H1 (cell line): ENCODE measurements at regions not wholly inside any gene's neighbourhood (a gene's known extent, or its start where the extent isn't known, plus 50 kb on each side); places are given as distances from the start of the nearest gene placed in this dataset.
"Not testable (repeated sequence)": the region's sequence is repeated elsewhere in the genome, so short reads cannot be mapped to it uniquely, and the experiment has no call there.

Experiments
- CTCF ChIA-PET: fragments of 300-600 bp; sonication (Branson Sonifier 250); formaldehyde crosslinking; loops from one replicate; lab custom pipeline; 2021; ENCODE audit not compliant: partially characterized antibody; lab: Charles Lee
- POLR2A ChIA-PET: fragments of 300-600 bp; sonication (Branson Sonifier 250); formaldehyde crosslinking; loops from one replicate; lab custom pipeline; 2021; ENCODE audit warnings: inconsistent platforms; ENCODE audit not compliant: partially characterized antibody; lab: Charles Lee
- DNase-seq, 2 experiments: peaks; one replicate each; pipeline versions ENCODE4 v3.0.0 to v3.0.0-alpha.2; 2010 to 2022; ENCODE audit warnings: low spot score in 2 of 2, low read depth in 1 of 2, mixed read lengths in 1 of 2
- FAIRE-seq: peaks from 2 replicates; lab custom pipeline; 2011; peaks lifted over from hg19 to GRCh38; lab: Jason Lieb, UNC
- H2AFZ ChIP-seq: 2 replicates; pipeline ENCODE4 v1.8.1; 2012; ENCODE audit warnings: low read length, inconsistent platforms
- H2AK5ac ChIP-seq: 2 replicates; pipeline ENCODE4 v1.6.1; 2013; ENCODE audit warnings: low read depth, low read length
- H2BK120ac ChIP-seq: replicated peaks from 2 replicates; pipeline ENCODE3; 2013; ENCODE audit warnings: low read depth, low read length, inconsistent platforms
- H2BK12ac ChIP-seq: 2 replicates; pipeline ENCODE4 v1.6.1; 2013; ENCODE audit warnings: low read depth, low read length
- H2BK15ac ChIP-seq: 2 replicates; pipeline ENCODE4 v1.6.1; 2013; ENCODE audit warnings: low read length
- H2BK20ac ChIP-seq: 2 replicates; pipeline ENCODE4 v1.6.1; 2013; ENCODE audit warnings: low read length
- H2BK5ac ChIP-seq: 2 replicates; pipeline ENCODE4 v1.6.1; 2013; ENCODE audit warnings: low read depth, low read length
- H3K14ac ChIP-seq: 2 replicates; pipeline ENCODE4 v1.6.1; 2013; ENCODE audit warnings: inconsistent platforms; ENCODE audit not compliant: insufficient read length
- H3K18ac ChIP-seq: 2 replicates; pipeline ENCODE4 v1.6.1; 2013; ENCODE audit warnings: low read length; ENCODE audit errors: extremely low read depth
- H3K23ac ChIP-seq: 2 replicates; pipeline ENCODE4 v1.6.1; 2013; ENCODE audit warnings: inconsistent platforms; ENCODE audit not compliant: insufficient read length
- H3K23me2 ChIP-seq: 2 replicates; pipeline ENCODE4 v1.6.1; 2013; ENCODE audit warnings: low read depth, low read length
- H3K27ac ChIP-seq: 2 replicates; pipeline ENCODE4 v1.6.1; 2011; ENCODE audit warnings: low read depth, low read length, inconsistent platforms
- H3K27me3 ChIP-seq, 4 experiments: replicated peaks in 1 of 4; 1 replicate in 1 of 4; 2 replicates in 3 of 4; pipeline versions ENCODE4 v1.6.1 to v1.8.1; 2011 to 2013; ENCODE audit warnings: low read length in 3 of 4, mild to moderate bottlenecking in 3 of 4, inconsistent platforms in 2 of 4, mixed read lengths in 2 of 4, moderate library complexity in 1 of 4; ENCODE audit not compliant: control insufficient read depth in 3 of 4, insufficient read depth in 3 of 4; ENCODE audit errors: extremely low read depth in 1 of 4
- H3K36me3 ChIP-seq, 4 experiments: 2 replicates each; pipeline versions ENCODE4 v1.6.1 to v1.8.1; 2011 to 2013; ENCODE audit warnings: mild to moderate bottlenecking in 4 of 4, low read length in 3 of 4, moderate library complexity in 2 of 4, control low read depth in 1 of 4, inconsistent platforms in 1 of 4; ENCODE audit not compliant: insufficient read depth in 4 of 4, control insufficient read depth in 2 of 4
- H3K4ac ChIP-seq: replicated peaks from 2 replicates; pipeline ENCODE3; 2013; ENCODE audit warnings: low read length, low read depth, mixed read lengths, inconsistent platforms; ENCODE audit not compliant: insufficient read length
- H3K4me1 ChIP-seq, 4 experiments: replicated peaks in 1 of 4; 1 replicate in 1 of 4; 2 replicates in 3 of 4; pipeline versions ENCODE4 v1.6.1 to v1.8.1; 2011 to 2013; ENCODE audit warnings: low read length in 3 of 4, inconsistent platforms in 2 of 4, mixed read lengths in 1 of 4; ENCODE audit not compliant: insufficient read depth in 4 of 4, control insufficient read depth in 3 of 4
- H3K4me2 ChIP-seq, 2 experiments: 2 replicates each; pipeline versions ENCODE4 v1.6.1 to v1.8.1; 2011 to 2013; ENCODE audit warnings: low read depth in 2 of 2, low read length in 2 of 2, control low read depth in 1 of 2, inconsistent platforms in 1 of 2, mild to moderate bottlenecking in 1 of 2; ENCODE audit not compliant: insufficient read depth in 1 of 2
- H3K4me3 ChIP-seq, 4 experiments: fragments of 200-600, 300-600 bp in 1 of 4; sonication (generic), shearing (Covaris generic), sonication (Bioruptor Twin) in 1 of 4; 2 replicates each; pipeline versions ENCODE4 v1.5.1 to v1.8.1; 2011 to 2016; ENCODE audit warnings: low read length in 4 of 4, low read depth in 3 of 4, control low read depth in 2 of 4, inconsistent platforms in 2 of 4, mild to moderate bottlenecking in 2 of 4, mixed read lengths in 1 of 4, moderate library complexity in 1 of 4; ENCODE audit not compliant: insufficient read depth in 2 of 4; ENCODE audit errors: extremely low read depth in 1 of 4
- H3K56ac ChIP-seq: replicated peaks from 2 replicates; pipeline ENCODE3; 2013; ENCODE audit warnings: low read depth, mild to moderate bottlenecking, mixed read lengths, low read length, inconsistent platforms; ENCODE audit not compliant: insufficient read length
- H3K79me1 ChIP-seq: 2 replicates; pipeline ENCODE4 v1.6.1; 2013; ENCODE audit warnings: low read depth, low read length, control low read depth
- H3K79me2 ChIP-seq, 2 experiments: 2 replicates each; pipeline versions ENCODE4 v1.6.1 to v1.8.1; 2012 to 2013; ENCODE audit warnings: low read length in 2 of 2, mild to moderate bottlenecking in 2 of 2, inconsistent platforms in 1 of 2; ENCODE audit not compliant: insufficient read depth in 2 of 2, control insufficient read depth in 1 of 2
- H3K9ac ChIP-seq, 4 experiments: replicated peaks in 1 of 4; 1 replicate in 1 of 4; 2 replicates in 3 of 4; pipeline versions ENCODE4 v1.6.1 to v1.8.1; 2011 to 2013; ENCODE audit warnings: low read depth in 3 of 4, low read length in 3 of 4, control low read depth in 2 of 4, mild to moderate bottlenecking in 2 of 4, moderate library complexity in 2 of 4, inconsistent platforms in 1 of 4; ENCODE audit errors: extremely low read depth in 1 of 4
- H3K9me3 ChIP-seq, 2 experiments: 2 replicates each; pipeline versions ENCODE4 v1.6.1 to v1.8.1; 2012 to 2013; ENCODE audit warnings: mild to moderate bottlenecking in 2 of 2, moderate library complexity in 2 of 2, control low read depth in 1 of 2, inconsistent platforms in 1 of 2, low read depth in 1 of 2, low read length in 1 of 2, mixed read lengths in 1 of 2; ENCODE audit not compliant: insufficient read depth in 2 of 2
- H4K20me1 ChIP-seq, 2 experiments: replicated peaks in 1 of 2; 2 replicates each; pipeline versions ENCODE3 to v1.8.1; 2011 to 2013; ENCODE audit warnings: inconsistent platforms in 2 of 2, low read length in 2 of 2, mild to moderate bottlenecking in 1 of 2; ENCODE audit not compliant: insufficient read depth in 2 of 2, control insufficient read depth in 1 of 2
- H4K5ac ChIP-seq: 2 replicates; pipeline ENCODE4 v1.6.1; 2013; ENCODE audit warnings: low read length, low read depth, mixed read lengths, inconsistent platforms; ENCODE audit not compliant: insufficient read length
- H4K8ac ChIP-seq: 2 replicates; pipeline ENCODE4 v1.8.0; 2013; ENCODE audit warnings: mild to moderate bottlenecking, moderate library complexity, low read length, inconsistent platforms; ENCODE audit not compliant: insufficient read depth; ENCODE audit errors: extremely low read depth
- H4K91ac ChIP-seq: replicated peaks from 2 replicates; pipeline ENCODE3; 2013; ENCODE audit warnings: low read length, mixed read lengths, inconsistent platforms; ENCODE audit not compliant: insufficient read length
- WGBS, 2 experiments: shearing (Covaris generic) in 1 of 2; methylation state at CpG; one replicate each; pipeline versions ENCODE4 v1.1.6 to v1.1.7; 2013 to 2015; ENCODE audit warnings: low lambda C conversion rate in 2 of 2, mixed read lengths in 2 of 2, inconsistent platforms in 1 of 2, low coverage in 1 of 2, missing lambda C conversion rate in 1 of 2; ENCODE audit not compliant: insufficient replicate concordance in 2 of 2, insufficient coverage in 1 of 2, insufficient read length in 1 of 2; ENCODE audit errors: extremely low coverage in 1 of 2, missing lambda C conversion rate in 1 of 2; 5-methylcytosine and 5-hydroxymethylcytosine counted together

- H4K20me1 ChIP-seq, DNase-seq, H4K5ac ChIP-seq, H3K4me3 ChIP-seq, H2BK12ac ChIP-seq, POLR2A ChIA-PET, H2BK5ac ChIP-seq, H3K9me3 ChIP-seq, H2BK20ac ChIP-seq, H3K56ac ChIP-seq, H3K36me3 ChIP-seq, H2BK120ac ChIP-seq, H4K8ac ChIP-seq, H3K79me1 ChIP-seq, H3K23me2 ChIP-seq, FAIRE-seq, H3K79me2 ChIP-seq, H2AFZ ChIP-seq, H3K23ac ChIP-seq, H3K4me2 ChIP-seq, H3K4ac ChIP-seq, H3K14ac ChIP-seq, H4K91ac ChIP-seq, H3K9ac ChIP-seq, CTCF ChIA-PET, H2AK5ac ChIP-seq, H3K27me3 ChIP-seq, H3K27ac ChIP-seq, H3K4me1 ChIP-seq, H2BK15ac ChIP-seq, H3K18ac ChIP-seq: not testable (repeated sequence)
- 94% methylated on average over 8 of the region's 10 CpGs; no CpG with 5 or more reads in 1 of the 2 experiments for WGBS, 2 experiments
These were observed 54.4 kb upstream of the LRPAP1 start for GRCh38 chr4:3586596-3586995.

- H2BK12ac ChIP-seq, H3K56ac ChIP-seq, CTCF ChIA-PET, H3K23ac ChIP-seq, H3K4ac ChIP-seq, H3K27ac ChIP-seq, DNase-seq, H4K5ac ChIP-seq, H3K36me3 ChIP-seq, H4K20me1 ChIP-seq, H4K8ac ChIP-seq, H2BK120ac ChIP-seq, H3K79me1 ChIP-seq, H2BK20ac ChIP-seq, POLR2A ChIA-PET, H2AK5ac ChIP-seq, H3K23me2 ChIP-seq, H2BK5ac ChIP-seq, H2AFZ ChIP-seq, H3K4me1 ChIP-seq, H4K91ac ChIP-seq, H3K14ac ChIP-seq, H3K79me2 ChIP-seq, H3K9me3 ChIP-seq, H3K27me3 ChIP-seq, H3K4me2 ChIP-seq, H3K18ac ChIP-seq, FAIRE-seq, H3K4me3 ChIP-seq, H3K9ac ChIP-seq, H2BK15ac ChIP-seq: not testable (repeated sequence)
- 88% methylated on average over 7 of the region's 7 CpGs; no CpG with 5 or more reads in 1 of the 2 experiments for WGBS, 2 experiments
These were observed 53.3 kb upstream of the LRPAP1 start for GRCh38 chr4:3585567-3585966.
